GM19372 (cell line): ENCODE measurements at regions not wholly inside any gene's neighbourhood (a gene's known extent, or its start where the extent isn't known, plus 50 kb on each side); places are given as distances from the start of the nearest gene placed in this dataset.
"Not testable (repeated sequence)": the region's sequence is repeated elsewhere in the genome, so short reads cannot be mapped to it uniquely, and the experiment has no call there.

ENCODE experiments used
- ATAC-seq: cut with Tn5 transposase; IDR thresholded peaks from one replicate; pipeline ENCODE4 v1.9.1; 2021; ENCODE audit warnings: mild to moderate bottlenecking, low read depth, moderate library complexity; ENCODE audit not compliant: unreplicated experiment

DNA sequence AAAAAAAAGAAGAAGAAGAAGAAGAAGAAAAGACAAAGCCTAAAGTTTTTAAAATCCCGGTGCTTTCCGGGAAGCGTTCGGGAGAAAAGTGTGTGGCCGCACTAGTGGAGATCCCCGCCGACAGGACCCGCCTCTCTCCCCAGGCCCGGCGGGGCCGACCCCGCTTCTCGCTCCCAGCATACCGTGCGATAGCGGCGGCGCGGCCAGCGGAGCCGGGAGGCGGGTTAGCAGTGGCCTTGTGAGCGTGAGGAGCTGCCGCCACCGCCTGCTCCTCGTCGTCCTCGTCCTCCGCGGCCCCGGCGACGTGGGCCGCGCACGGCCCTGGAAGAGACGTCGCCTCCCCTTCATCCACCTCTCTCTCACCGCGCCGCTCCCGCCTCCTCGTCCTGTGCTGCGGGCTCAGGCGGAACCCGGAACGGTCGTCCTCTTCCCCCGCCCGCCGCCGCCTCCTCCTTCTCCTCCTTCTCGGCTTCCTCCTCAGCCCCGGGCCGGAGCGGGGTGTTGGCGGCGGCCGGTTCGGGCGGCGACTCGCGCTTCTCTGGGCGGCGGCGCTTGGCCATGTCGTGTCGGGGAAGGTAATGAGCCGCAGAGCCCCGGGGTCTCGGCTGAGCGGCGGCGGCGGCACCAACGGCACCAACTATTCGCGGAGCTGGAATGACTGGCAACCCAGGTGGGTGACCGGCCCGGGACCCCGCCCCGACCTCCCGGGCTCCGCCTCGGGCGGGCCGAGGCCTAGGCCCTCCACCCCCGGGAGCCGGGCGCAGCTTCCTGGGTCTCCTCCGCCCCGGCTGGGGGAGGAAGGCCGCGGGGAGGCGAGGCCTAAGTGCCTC lies 62.6 kb upstream of the CDR2 start:
- ATAC-seq: peak; percentile 68

DNA sequence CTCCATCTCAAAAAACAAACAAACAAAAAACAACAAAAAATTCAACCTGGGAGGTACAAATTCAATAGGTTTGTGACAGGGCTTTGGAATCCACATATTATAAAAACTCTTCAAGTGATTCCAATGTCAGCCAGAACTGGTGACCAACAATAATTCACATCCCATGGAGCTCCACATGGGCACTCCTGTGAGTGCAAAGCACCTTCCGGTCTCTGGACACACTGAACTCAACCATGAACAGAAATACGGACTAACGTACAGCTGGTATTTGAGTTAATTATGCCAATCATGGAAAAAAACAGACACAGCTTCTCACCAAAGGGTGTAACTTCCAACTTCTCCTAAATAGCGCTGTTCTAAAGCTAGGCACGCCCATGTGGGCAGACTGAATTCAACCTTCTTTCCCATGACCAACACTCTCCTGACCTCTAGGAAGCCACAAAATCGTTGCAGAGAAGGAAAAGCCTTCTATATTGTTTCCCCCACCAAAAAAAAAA lies 62.0 kb upstream of the CDR2 start:
- ATAC-seq: not testable (repeated sequence)

DNA sequence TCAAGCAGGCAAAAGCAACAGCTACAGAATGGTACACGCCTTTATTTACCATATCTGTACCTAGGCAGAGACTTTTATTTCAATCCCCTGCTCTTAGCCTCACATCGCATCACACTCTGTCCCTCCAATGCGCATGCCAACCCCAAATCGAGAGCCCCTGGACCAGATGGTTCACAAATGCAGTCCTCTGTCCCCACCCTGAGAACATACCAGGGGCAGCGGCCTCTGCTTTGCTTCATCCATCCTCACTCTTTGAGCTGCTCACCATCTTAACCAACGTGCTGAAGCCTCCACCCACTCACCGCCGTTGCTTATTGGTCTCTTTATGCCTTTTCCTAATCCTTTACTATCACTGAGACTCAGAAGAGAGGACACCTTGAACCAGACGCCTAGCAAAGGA lies 56.9 kb upstream of the CDR2 start:
- not testable (repeated sequence) for ATAC-seq

DNA sequence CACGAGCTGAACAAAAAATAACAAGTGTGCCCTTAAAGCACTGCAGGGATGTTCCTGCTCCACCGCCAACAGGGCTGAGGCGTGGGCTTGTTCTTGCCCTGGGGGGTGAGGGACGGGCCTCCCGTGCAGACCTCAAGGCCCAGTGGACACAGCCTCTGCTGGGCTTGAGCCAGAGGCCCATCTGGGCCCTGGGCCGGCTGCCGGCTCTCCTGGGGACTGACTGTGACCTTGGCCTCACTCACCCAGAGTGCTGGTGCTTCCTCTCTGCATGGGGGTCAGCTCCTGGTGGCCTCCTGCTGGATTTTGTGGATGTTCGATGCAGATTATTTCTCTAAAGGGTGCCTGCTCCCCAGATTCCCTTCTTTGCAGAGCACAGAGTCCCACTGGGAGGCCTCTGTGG lies 54.2 kb upstream of the CDR2 start:
- ATAC-seq: no peak

DNA sequence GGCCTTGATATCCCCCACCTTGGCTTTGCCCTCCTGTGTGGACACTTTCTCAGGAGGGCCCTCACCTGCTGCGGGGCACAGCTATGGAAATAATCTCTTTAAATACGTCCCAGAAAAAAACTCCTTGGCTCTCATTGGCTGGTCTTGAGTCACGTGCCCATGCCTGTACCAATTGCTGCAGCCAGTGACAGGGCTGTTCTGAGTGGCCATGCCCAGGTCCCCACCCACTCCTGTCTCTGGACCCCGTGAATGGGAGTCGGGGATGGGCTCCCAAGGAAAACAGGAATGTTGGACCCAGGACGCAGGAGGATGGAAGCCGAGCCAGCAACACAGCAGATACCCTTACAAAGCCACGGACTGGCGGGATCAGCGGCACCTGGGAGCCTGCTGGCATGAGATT lies 53.1 kb upstream of the CDR2 start:
- no peak for ATAC-seq

DNA sequence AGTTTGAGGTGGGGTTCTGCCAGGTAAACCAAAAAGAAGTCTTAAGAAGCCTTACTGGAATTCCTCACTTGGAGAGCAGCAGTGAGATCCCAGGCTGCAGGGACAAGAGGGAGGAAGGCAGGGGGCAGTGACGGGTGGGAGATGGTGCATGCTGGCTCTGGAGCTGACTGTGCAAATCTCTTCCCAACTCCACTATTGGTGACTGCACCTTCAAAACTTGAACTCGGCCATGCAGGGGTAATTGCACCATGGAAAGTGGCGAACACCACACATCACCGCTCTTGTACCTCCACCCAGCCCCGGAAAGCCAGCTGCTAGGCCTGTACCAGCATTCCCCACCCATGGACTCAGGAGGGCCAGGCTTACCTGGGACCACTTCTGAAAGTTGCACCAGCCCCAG lies 51.4 kb upstream of the CDR2 start:
- ATAC-seq: no peak

DNA sequence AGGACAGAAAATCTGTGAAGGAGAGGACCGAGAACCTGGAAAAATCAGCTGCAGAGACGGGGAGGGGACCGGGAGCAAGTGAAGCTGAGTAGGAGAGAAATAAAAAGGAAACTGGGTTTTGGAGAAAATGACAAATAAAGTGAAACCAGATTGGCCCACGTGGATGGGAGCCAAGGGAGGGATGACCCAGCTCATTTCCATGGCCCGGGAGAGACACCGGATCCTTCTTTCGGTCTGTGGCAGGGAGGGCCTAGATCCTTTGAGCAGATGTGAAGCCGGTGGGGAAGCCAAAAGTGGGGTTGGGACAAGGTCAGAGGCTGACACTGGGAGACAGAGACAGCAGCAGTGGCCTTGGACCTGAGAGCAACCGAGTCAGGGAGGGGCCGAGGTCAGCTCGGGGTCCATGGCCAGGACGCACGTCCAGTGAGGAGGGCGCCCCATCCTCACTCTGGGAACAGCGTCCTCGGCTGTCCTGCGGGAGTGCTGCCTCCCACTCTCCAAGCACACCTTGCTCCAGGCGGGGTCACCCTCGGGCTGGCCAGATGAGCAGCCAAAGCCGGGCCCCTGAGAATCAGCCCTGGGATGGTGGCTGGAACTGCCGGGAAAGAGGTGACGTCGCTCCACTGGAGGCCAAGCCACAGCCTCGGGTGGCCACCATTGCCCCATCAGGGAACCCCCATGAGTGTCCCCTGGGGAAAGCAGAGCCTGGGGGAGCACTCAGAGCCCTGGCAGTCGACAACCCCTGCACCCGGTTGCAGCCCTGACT lies 50.8 kb upstream of the CDR2 start:
- no peak for ATAC-seq

DNA sequence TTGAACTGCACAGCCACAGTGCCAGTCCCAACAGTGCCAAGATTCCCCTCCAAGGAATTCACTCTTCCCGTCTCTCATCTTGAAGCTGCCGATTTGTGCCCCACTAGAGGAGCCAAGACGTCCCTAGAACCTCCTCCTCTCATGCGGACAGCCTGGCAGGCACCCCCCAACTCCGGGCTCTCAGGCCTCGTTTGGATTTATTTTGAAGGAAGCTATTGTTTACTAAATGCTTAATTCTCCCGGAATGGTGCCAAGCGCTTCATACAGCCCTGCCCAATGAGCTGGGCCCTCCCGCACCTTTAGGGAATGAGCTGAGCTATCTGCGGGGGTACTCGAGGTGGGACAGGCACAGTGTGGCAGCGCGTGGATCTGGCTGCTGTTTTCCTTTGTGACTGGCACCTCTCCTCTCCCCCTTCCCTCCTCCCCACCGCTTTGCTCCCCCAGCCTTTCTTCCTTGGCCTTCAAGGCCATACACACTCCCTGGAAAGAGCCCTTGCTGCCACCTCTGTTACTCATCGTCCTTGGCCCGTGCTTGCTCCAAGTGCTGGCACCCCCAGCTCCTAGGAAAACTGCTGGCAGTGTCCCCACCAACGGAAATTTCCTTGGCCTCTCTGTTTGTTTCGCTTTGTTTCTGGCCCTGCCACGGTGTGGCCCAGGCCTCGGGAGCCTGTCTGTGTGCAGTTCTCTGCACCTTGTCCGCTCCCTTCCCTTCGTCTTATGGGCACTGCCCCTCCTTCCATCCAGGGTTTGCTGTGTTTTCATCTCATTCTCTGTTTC lies 49.9 kb upstream of the CDR2 start:
- ATAC-seq: no peak
